Neural cell (in vitro differentiated cells): ENCODE measurements at regions not wholly inside any gene's neighbourhood (a gene's known extent, or its start where the extent isn't known, plus 50 kb on each side); places are given as distances from the start of the nearest gene placed in this dataset.

Source experiments
- H2AFZ ChIP-seq: fragments of 200-600, 300-800 bp; sonication (generic), shearing (Covaris generic); 2 replicates; pipeline ENCODE4 v1.6.0; 2014; ENCODE audit warnings: low read depth, mild to moderate bottlenecking, antibody characterized with exemption, low read length, moderate library complexity
- H3F3A ChIP-seq: fragments of 200-600 bp; shearing (Covaris generic); 2 replicates; pipeline ENCODE4 v1.6.1; 2016; ENCODE audit warnings: mild to moderate bottlenecking, moderate library complexity, mixed read lengths, antibody characterized with exemption, low read length; ENCODE audit not compliant: insufficient read depth, poor library complexity, severe bottlenecking
- H3K27ac ChIP-seq: fragments of 200-600, 300-800 bp; sonication (generic), shearing (Covaris generic); 2 replicates; pipeline ENCODE4 v1.5.1; 2014; ENCODE audit warnings: mild to moderate bottlenecking, low read length, moderate library complexity
- H3K27me3 ChIP-seq: fragments of 300-800, 200-600 bp; sonication (generic), shearing (Covaris generic); 2 replicates; pipeline ENCODE4 v1.6.0; 2014; ENCODE audit warnings: mild to moderate bottlenecking, low read depth, low read length, moderate library complexity; ENCODE audit not compliant: insufficient read depth
- H3K36me3 ChIP-seq: fragments of 300-800, 200-600 bp; sonication (generic), shearing (Covaris generic); 2 replicates; pipeline ENCODE4 v1.5.1; 2014; ENCODE audit warnings: mild to moderate bottlenecking, antibody characterized with exemption, low read length, moderate library complexity; ENCODE audit not compliant: insufficient read depth
- H3K4me2 ChIP-seq: fragments of 300-800, 200-600 bp; sonication (generic), shearing (Covaris generic); 2 replicates; pipeline ENCODE4 v1.6.0; 2014; ENCODE audit warnings: mild to moderate bottlenecking, low read length
- H3K4me3 ChIP-seq: fragments of 300-800, 200-600 bp; sonication (generic), shearing (Covaris generic); 2 replicates; pipeline ENCODE4 v1.5.1; 2014; ENCODE audit warnings: mild to moderate bottlenecking, low read length, moderate library complexity
- H3K79me2 ChIP-seq: fragments of 200-600 bp; shearing (Covaris generic); replicated peaks from 2 replicates; pipeline ENCODE4 v1.6.0; 2014; ENCODE audit warnings: mild to moderate bottlenecking, low read length, moderate library complexity; ENCODE audit not compliant: insufficient read depth
- H3K9ac ChIP-seq: fragments of 300-800, 200-600 bp; sonication (generic), shearing (Covaris generic); 2 replicates; pipeline ENCODE4 v1.6.1; 2016; ENCODE audit warnings: mild to moderate bottlenecking, low read length, mixed read lengths
- H3K9me2 ChIP-seq: fragments of 200-600 bp; shearing (Covaris generic); 2 replicates; pipeline ENCODE4 v1.6.1; 2016; ENCODE audit warnings: mild to moderate bottlenecking, low read length, mixed read lengths; ENCODE audit not compliant: insufficient read depth
- H3K9me3 ChIP-seq: fragments of 200-600, 300-800 bp; sonication (generic), shearing (Covaris generic); 2 replicates; pipeline ENCODE4 v1.6.1; 2016; ENCODE audit warnings: mild to moderate bottlenecking, mixed run types, low read length, moderate library complexity, mixed read lengths
- H4K20me1 ChIP-seq: fragments of 200-600 bp; shearing (Covaris generic); 2 replicates; pipeline ENCODE4 v1.6.1; 2016; ENCODE audit warnings: mild to moderate bottlenecking, mixed run types; ENCODE audit not compliant: insufficient read depth
- CTCF ChIP-seq: fragments of 450-650 bp; IDR thresholded peaks from 2 replicates; pipeline ENCODE4 v1.5.1; 2014; ENCODE audit warnings: antibody characterized with exemption, mild to moderate bottlenecking, moderate library complexity; ENCODE audit not compliant: poor library complexity, severe bottlenecking
- EP300 ChIP-seq: fragments of 450-650 bp; conservative IDR thresholded peaks from 2 replicates; pipeline ENCODE4 v1.6.1; 2014; ENCODE audit warnings: antibody characterized with exemption, mild to moderate bottlenecking, moderate library complexity; ENCODE audit not compliant: poor library complexity, severe bottlenecking
- EZH2 ChIP-seq: fragments of 200-600, 300-800 bp; shearing (Covaris generic), sonication (generic); IDR thresholded peaks from 2 replicates; pipeline ENCODE4 v1.6.1; 2014; ENCODE audit warnings: antibody characterized with exemption, low read length, borderline replicate concordance, mild to moderate bottlenecking; ENCODE audit not compliant: insufficient read depth, poor library complexity, severe bottlenecking
- MXI1 ChIP-seq: fragments of 450-650 bp; conservative IDR thresholded peaks from 2 replicates; pipeline ENCODE4 v1.6.1; 2014; ENCODE audit warnings: antibody characterized with exemption, mild to moderate bottlenecking; ENCODE audit not compliant: poor library complexity, severe bottlenecking
- POLR2AphosphoS5 ChIP-seq: IDR thresholded peaks from 2 replicates; pipeline ENCODE4 v1.6.1; 2012
- RAD21 ChIP-seq: fragments of 450-650 bp; conservative IDR thresholded peaks from 2 replicates; pipeline ENCODE4 v1.6.1; 2014; ENCODE audit warnings: antibody characterized with exemption, mild to moderate bottlenecking, moderate library complexity
- REST ChIP-seq: IDR thresholded peaks from 2 replicates; pipeline ENCODE4 v1.6.1; 2012; ENCODE audit warnings: borderline replicate concordance
- SMC3 ChIP-seq: fragments of 450-650 bp; conservative IDR thresholded peaks from 2 replicates; pipeline ENCODE4 v1.6.1; 2014; ENCODE audit warnings: antibody characterized with exemption, mild to moderate bottlenecking, moderate library complexity; ENCODE audit not compliant: poor library complexity
- TAF1 ChIP-seq: IDR thresholded peaks from 2 replicates; pipeline ENCODE4 v1.6.1; 2012; ENCODE audit warnings: low read depth

- no peaks in the 10 kb centered on the region for H4K20me1 ChIP-seq
- H3K79me2 ChIP-seq = no peaks in the 10 kb centered on the region
- no peaks in the 10 kb centered on the region for H3K36me3 ChIP-seq
- H3K4me2 ChIP-seq = no peak overlapping the region
- no peak overlapping the region for H2AFZ ChIP-seq
- no peak overlapping the region for H3K4me3 ChIP-seq
- no peaks in the 10 kb centered on the region for H3K27me3 ChIP-seq
- no peaks in the 10 kb centered on the region for H3F3A ChIP-seq
- H3K9me3 ChIP-seq = no peaks in the 10 kb centered on the region
- no peak overlapping the region for H3K27ac ChIP-seq
- TF ChIP-seq EZH2 (no peak), TAF1 (no peak), SMC3 (no peak), EP300 (no peak)
- H3K9ac ChIP-seq = no peak overlapping the region
- no peaks in the 10 kb centered on the region for H3K9me2 ChIP-seq
Measured at GRCh38 chr13:105552078-105552477, 983.4 kb downstream of the EFNB2 start.

GRCh38 chr13:105547851-105548250 is 987.6 kb downstream of the EFNB2 start:
- H3K9me2 ChIP-seq = no peaks in the 10 kb centered on the region
- H3K9ac ChIP-seq = no peak overlapping the region
- no peaks in the 10 kb centered on the region for H3K9me3 ChIP-seq
- no peaks in the 10 kb centered on the region for H3K79me2 ChIP-seq
- no peaks in the 10 kb centered on the region for H4K20me1 ChIP-seq
- H3F3A ChIP-seq = no peaks in the 10 kb centered on the region
- no peak overlapping the region for H3K4me3 ChIP-seq
- no peak overlapping the region for H3K4me2 ChIP-seq
- no peaks in the 10 kb centered on the region for H3K36me3 ChIP-seq
- no peaks in the 10 kb centered on the region for H3K27me3 ChIP-seq
- no peak for TF ChIP-seq POLR2AphosphoS5
- TF ChIP-seq EZH2 = no peak
- no peak for TF ChIP-seq TAF1
- TF ChIP-seq EP300 = no peak
- TF ChIP-seq MXI1 = no peak
- TF ChIP-seq SMC3 = no peak
- TF ChIP-seq REST = no peak
- no peak for TF ChIP-seq CTCF
- no peak for TF ChIP-seq RAD21
- H2AFZ ChIP-seq = no peak overlapping the region
- H3K27ac ChIP-seq = no peak overlapping the region

- no peak overlapping the region for H3K9ac ChIP-seq
- TF ChIP-seq TAF1 = no peak
- no peak overlapping the region for H3K27ac ChIP-seq
- H3K4me2 ChIP-seq = no peak overlapping the region
- H3K36me3 ChIP-seq = no peaks in the 10 kb centered on the region
- H4K20me1 ChIP-seq = no peaks in the 10 kb centered on the region
- no peak overlapping the region for H2AFZ ChIP-seq
- H3K9me3 ChIP-seq = no peaks in the 10 kb centered on the region
- H3K9me2 ChIP-seq = no peaks in the 10 kb centered on the region
- H3K79me2 ChIP-seq = no peaks in the 10 kb centered on the region
- H3F3A ChIP-seq = no peaks in the 10 kb centered on the region
- no peak overlapping the region for H3K4me3 ChIP-seq
- H3K27me3 ChIP-seq = no peaks in the 10 kb centered on the region
Measured at GRCh38 chr13:105545811-105546210, 989.7 kb downstream of the EFNB2 start.
